Neuronal stem cell (in vitro differentiated cells): ENCODE measurements at regions not wholly inside any gene's neighbourhood (a gene's known extent, or its start where the extent isn't known, plus 50 kb on each side); places are given as distances from the start of the nearest gene placed in this dataset.

ENCODE experiments used
- DNase-seq: peaks from one replicate; pipeline ENCODE4 v3.0.0-alpha.2; 2013; ENCODE audit warnings: low spot score
- H2AFZ ChIP-seq: one replicate; pipeline ENCODE4 v1.6.1; 2013; ENCODE audit warnings: mild to moderate bottlenecking, low read length, inconsistent platforms
- H2AK5ac ChIP-seq: 2 replicates; pipeline ENCODE4 v1.6.1; 2013; ENCODE audit warnings: low read depth, mild to moderate bottlenecking, inconsistent platforms, low read length, moderate library complexity, mixed read lengths
- H2BK120ac ChIP-seq: 2 replicates; pipeline ENCODE4 v1.6.1; 2013; ENCODE audit warnings: low read depth, mild to moderate bottlenecking, inconsistent platforms, low read length, moderate library complexity, mixed read lengths
- H2BK12ac ChIP-seq: one replicate; pipeline ENCODE4 v1.6.1; 2013; ENCODE audit warnings: low read length, inconsistent platforms
- H2BK15ac ChIP-seq: 2 replicates; pipeline ENCODE4 v1.6.1; 2013; ENCODE audit warnings: mild to moderate bottlenecking, low read length, inconsistent platforms, mixed read lengths
- H2BK5ac ChIP-seq: one replicate; pipeline ENCODE4 v1.6.1; 2013; ENCODE audit warnings: inconsistent platforms, mild to moderate bottlenecking, low read length, moderate library complexity
- H3K14ac ChIP-seq: one replicate; pipeline ENCODE4 v1.6.1; 2013; ENCODE audit warnings: low read length, inconsistent platforms
- H3K18ac ChIP-seq: 2 replicates; pipeline ENCODE4 v1.6.1; 2013; ENCODE audit warnings: low read length, inconsistent platforms
- H3K23ac ChIP-seq: 2 replicates; pipeline ENCODE4 v1.6.1; 2013; ENCODE audit warnings: low read depth, mild to moderate bottlenecking, mixed read lengths, low read length, inconsistent platforms; ENCODE audit not compliant: poor library complexity
- H3K27ac ChIP-seq: replicated peaks from 3 replicates; pipeline ENCODE4 v1.5.1; 2013; ENCODE audit warnings: low read length, inconsistent platforms
- H3K27me3 ChIP-seq, 3 experiments: 2 replicates each; pipeline ENCODE4 v1.6.1; 2013; ENCODE audit warnings: low read length in 3 of 3, mild to moderate bottlenecking in 2 of 3, inconsistent platforms in 1 of 3, low read depth in 1 of 3, mixed read lengths in 1 of 3, moderate library complexity in 1 of 3; ENCODE audit not compliant: control insufficient read depth in 3 of 3, insufficient read depth in 3 of 3
- H3K36me3 ChIP-seq, 2 donors: replicated peaks in 1 of 2; 2 replicates each; pipeline ENCODE4 v1.6.1; 2013; ENCODE audit warnings: low read length in 2 of 2; ENCODE audit not compliant: control insufficient read depth in 2 of 2, insufficient read depth in 2 of 2
- H3K4ac ChIP-seq: 2 replicates; pipeline ENCODE4 v1.6.1; 2013; ENCODE audit warnings: inconsistent platforms, mild to moderate bottlenecking, low read length, moderate library complexity
- H3K4me1 ChIP-seq, 2 donors: 1 replicate in 1 of 2; 2 replicates in 1 of 2; pipeline ENCODE4 v1.6.1; 2013; ENCODE audit warnings: low read length in 2 of 2, low read depth in 1 of 2; ENCODE audit not compliant: control insufficient read depth in 2 of 2, insufficient read depth in 1 of 2
- H3K4me2 ChIP-seq: one replicate; pipeline ENCODE4 v1.6.1; 2013; ENCODE audit warnings: mild to moderate bottlenecking, low read length, inconsistent platforms; ENCODE audit not compliant: insufficient read depth, poor library complexity, severe bottlenecking
- H3K4me3 ChIP-seq, 2 donors: 2 replicates each; pipeline ENCODE4 v1.5.1; 2013; ENCODE audit warnings: low read length in 2 of 2, mild to moderate bottlenecking in 2 of 2, inconsistent platforms in 1 of 2, moderate library complexity in 1 of 2
- H3K79me1 ChIP-seq: one replicate; pipeline ENCODE4 v1.6.1; 2013; ENCODE audit warnings: low read depth, mild to moderate bottlenecking, inconsistent platforms, low read length, moderate library complexity
- H3K9ac ChIP-seq: one replicate; pipeline ENCODE4 v1.6.1; 2013; ENCODE audit warnings: mild to moderate bottlenecking, low read depth, low read length, inconsistent platforms; ENCODE audit not compliant: poor library complexity
- H3K9me3 ChIP-seq, 2 donors: replicated peaks in 1 of 2; 2 replicates each; pipeline versions ENCODE3 to v1.6.1; 2013; ENCODE audit warnings: low read length in 2 of 2, mild to moderate bottlenecking in 2 of 2, inconsistent platforms in 1 of 2, low read depth in 1 of 2, mixed read lengths in 1 of 2, moderate library complexity in 1 of 2; ENCODE audit not compliant: control insufficient read depth in 2 of 2, insufficient read depth in 1 of 2
- H4K8ac ChIP-seq: one replicate; pipeline ENCODE4 v1.6.1; 2013; ENCODE audit warnings: low read depth, mild to moderate bottlenecking, inconsistent platforms, low read length, moderate library complexity
- H4K91ac ChIP-seq: one replicate; pipeline ENCODE4 v1.6.1; 2013; ENCODE audit warnings: low read length, low read depth, mild to moderate bottlenecking, inconsistent platforms; ENCODE audit not compliant: poor library complexity
- WGBS, 2 donors: extraction: QIAGEN DNeasy Blood & Tissue Kit; methylation state at CpG; one replicate each; pipeline ENCODE4 v1.1.7; 2013; ENCODE audit warnings: missing lambda C conversion rate in 2 of 2, mixed read lengths in 1 of 2; ENCODE audit not compliant: insufficient read length in 2 of 2, insufficient replicate concordance in 1 of 2; ENCODE audit errors: extremely low coverage in 2 of 2; 5-methylcytosine and 5-hydroxymethylcytosine counted together

- no peak overlapping the region for H2BK12ac ChIP-seq
- peak overlapping the region; percentile 4 for H2AFZ ChIP-seq
- H3K4me3 ChIP-seq = no peak overlapping the region
- no peak overlapping the region for H3K23ac ChIP-seq
- no peak for DNase-seq
- H3K4me2 ChIP-seq = no peak overlapping the region
- no peak overlapping the region for H3K27ac ChIP-seq
- WGBS, 2 donors = no CpG with 5 or more reads among the region's 2 CpGs
- H3K4me1 ChIP-seq = no peaks in the 10 kb centered on the region
- H2BK120ac ChIP-seq = no peak overlapping the region
- H3K9ac ChIP-seq = no peak overlapping the region
- H3K4ac ChIP-seq = no peak overlapping the region
- H3K14ac ChIP-seq = no peak overlapping the region
- no peak overlapping the region for H3K18ac ChIP-seq
- no peaks in the 10 kb centered on the region for H3K79me1 ChIP-seq
- H2BK5ac ChIP-seq = no peak overlapping the region
- H2AK5ac ChIP-seq = no peak overlapping the region
- no peaks in the 10 kb centered on the region for H3K36me3 ChIP-seq
- no peak overlapping the region for H4K91ac ChIP-seq
- no peak overlapping the region for H4K8ac ChIP-seq
- H3K27me3 ChIP-seq = no peaks in the 10 kb centered on the region
- H3K9me3 ChIP-seq = peaks cover 0 to 8% of the 10 kb centered on the region in 2 donors
- H2BK15ac ChIP-seq = no peak overlapping the region
Measured at GRCh38 chr12:29943683-29944082, 159.9 kb upstream of the TMTC1 start.

- Histone ChIP-seq H3K27me3 (no peaks in the 10 kb centered on the region), H3K14ac (no peak overlapping the region), H2AK5ac (no peak overlapping the region), H3K23ac (no peak overlapping the region), H3K4me1 (no peaks in the 10 kb centered on the region), H3K4me3 (no peak overlapping the region), H3K4ac (no peak overlapping the region), H3K4me2 (no peak overlapping the region), H2BK5ac (no peak overlapping the region), H3K9ac (no peak overlapping the region), H2BK15ac (no peak overlapping the region), H4K91ac (no peak overlapping the region), H3K9me3 (peaks cover 0 to 8% of the 10 kb centered on the region in 2 donors), H2BK12ac (no peak overlapping the region), H3K27ac (no peak overlapping the region), H3K18ac (no peak overlapping the region), H2AFZ (no peak overlapping the region), H2BK120ac (no peak overlapping the region), H4K8ac (no peak overlapping the region), H3K79me1 (no peaks in the 10 kb centered on the region), H3K36me3 (no peaks in the 10 kb centered on the region)
- no peak for DNase-seq
Measured at GRCh38 chr12:29940811-29941210, 157.1 kb upstream of the TMTC1 start.

GRCh38 chr12:29930503-29930902, 146.8 kb upstream of the TMTC1 start:
- Histone ChIP-seq H3K4me2 (no peak overlapping the region), H4K91ac (no peak overlapping the region), H3K14ac (no peak overlapping the region), H3K9ac (no peak overlapping the region), H2BK15ac (no peak overlapping the region), H3K9me3 (no peaks in the 10 kb centered on the region), H2BK120ac (no peak overlapping the region), H3K27ac (no peak overlapping the region), H3K79me1 (no peaks in the 10 kb centered on the region), H2AFZ (no peak overlapping the region), H3K4me3 (no peak overlapping the region), H3K4ac (no peak overlapping the region), H2BK5ac (no peak overlapping the region), H4K8ac (no peak overlapping the region), H3K4me1 (no peaks in the 10 kb centered on the region), H2BK12ac (no peak overlapping the region), H3K36me3 (no peaks in the 10 kb centered on the region), H3K18ac (no peak overlapping the region), H3K23ac (no peak overlapping the region), H2AK5ac (no peak overlapping the region), H3K27me3 (no peaks in the 10 kb centered on the region)
- no peak for DNase-seq

- H3K23ac ChIP-seq = no peak overlapping the region
- WGBS, 2 donors = no CpG with 5 or more reads among the region's 2 CpGs
- no peaks in the 10 kb centered on the region for H3K4me1 ChIP-seq
- H3K36me3 ChIP-seq = no peaks in the 10 kb centered on the region
- H3K4me3 ChIP-seq = no peak overlapping the region
- no peak overlapping the region for H3K14ac ChIP-seq
- H4K91ac ChIP-seq = no peak overlapping the region
- no peak overlapping the region for H4K8ac ChIP-seq
- no peak overlapping the region for H3K27ac ChIP-seq
- H3K4ac ChIP-seq = no peak overlapping the region
- H3K79me1 ChIP-seq = no peaks in the 10 kb centered on the region
- no peak overlapping the region for H2BK5ac ChIP-seq
- no peak overlapping the region for H2BK15ac ChIP-seq
- no peak overlapping the region for H2AFZ ChIP-seq
- no peak overlapping the region for H2BK12ac ChIP-seq
- H3K4me2 ChIP-seq = no peak overlapping the region
- DNase-seq = no peak
- H3K18ac ChIP-seq = no peak overlapping the region
- no peak overlapping the region for H2BK120ac ChIP-seq
- H3K9ac ChIP-seq = no peak overlapping the region
- no peak overlapping the region for H2AK5ac ChIP-seq
- no peaks in the 10 kb centered on the region for H3K9me3 ChIP-seq
- H3K27me3 ChIP-seq = no peaks in the 10 kb centered on the region
Measured at GRCh38 chr12:29929295-29929694, 145.6 kb upstream of the TMTC1 start.
